Activated CD4-positive, alpha-beta memory T cell treated with anti-CD3 and anti-CD28 coated beads, Interleukin-2, amount 10 ng/mL, durations not matched to agents 7 days and 5 days (primary cell): ENCODE measurements at regions not wholly inside any gene's neighbourhood (a gene's known extent, or its start where the extent isn't known, plus 50 kb on each side); places are given as distances from the start of the nearest gene placed in this dataset.

Experiments used
- CTCF ChIA-PET: fragments of 350-600 bp; sonication (Branson Sonifier 250); formaldehyde crosslinking; loops from one replicate; lab custom pipeline; 2021; ENCODE audit warnings: antibody characterized with exemption, inconsistent platforms; lab: Charles Lee
- POLR2A ChIA-PET: fragments of 350-600 bp; sonication (Branson Sonifier 250); formaldehyde crosslinking; loops from one replicate; lab custom pipeline; 2021; ENCODE audit warnings: antibody characterized with exemption; lab: Charles Lee
- DNase-seq: peaks from one replicate; pipeline ENCODE4 v3.0.0-alpha.2; 2020
- H3K27ac Mint-ChIP-seq: one replicate; pipeline ENCODE4 v1.8.0; 2021; ENCODE audit warnings: mild to moderate bottlenecking, mixed read lengths
- H3K27me3 Mint-ChIP-seq: one replicate; pipeline ENCODE4 v1.8.0; 2021; ENCODE audit warnings: mixed read lengths
- H3K36me3 Mint-ChIP-seq: one replicate; pipeline ENCODE4 v1.8.0; 2021; ENCODE audit warnings: low read depth, mixed read lengths
- H3K4me1 Mint-ChIP-seq: one replicate; pipeline ENCODE4 v1.8.0; 2021; ENCODE audit warnings: mixed read lengths
- H3K4me3 Mint-ChIP-seq: one replicate; pipeline ENCODE4 v1.8.0; 2021; ENCODE audit warnings: mild to moderate bottlenecking, mixed read lengths
- H3K9me3 Mint-ChIP-seq: one replicate; pipeline ENCODE4 v1.8.0; 2021; ENCODE audit warnings: mixed read lengths

DNA sequence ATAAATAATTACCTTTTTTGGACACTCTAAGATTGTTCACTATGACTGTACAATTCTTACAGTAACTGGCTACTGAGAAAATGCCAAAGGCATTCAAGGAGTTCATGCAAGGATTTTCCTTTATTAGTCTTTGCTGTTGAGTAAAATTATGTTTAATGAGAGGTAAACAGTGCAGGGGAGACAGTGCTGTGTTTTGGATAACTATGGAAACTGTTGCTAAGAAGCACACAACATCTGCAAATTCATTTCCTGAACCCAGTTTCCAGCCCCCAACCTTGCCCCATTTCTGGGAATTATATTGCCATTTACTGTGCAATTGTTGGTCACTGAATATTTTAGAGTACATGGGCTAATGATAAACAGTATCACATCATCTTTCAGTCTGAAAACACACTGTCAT, 1005.8 kb downstream of the TRHDE start:
- H3K36me3 Mint-ChIP-seq = no peaks in the 10 kb centered on the region
- H3K27ac Mint-ChIP-seq = no peak overlapping the region
- no peaks in the 10 kb centered on the region for H3K27me3 Mint-ChIP-seq
- no peaks in the 10 kb centered on the region for H3K9me3 Mint-ChIP-seq
- ChIA-PET POLR2A (no interaction called here), CTCF (no interaction called here)
- H3K4me3 Mint-ChIP-seq = no peak overlapping the region
- H3K4me1 Mint-ChIP-seq = no peaks in the 10 kb centered on the region
- no peak for DNase-seq

DNA sequence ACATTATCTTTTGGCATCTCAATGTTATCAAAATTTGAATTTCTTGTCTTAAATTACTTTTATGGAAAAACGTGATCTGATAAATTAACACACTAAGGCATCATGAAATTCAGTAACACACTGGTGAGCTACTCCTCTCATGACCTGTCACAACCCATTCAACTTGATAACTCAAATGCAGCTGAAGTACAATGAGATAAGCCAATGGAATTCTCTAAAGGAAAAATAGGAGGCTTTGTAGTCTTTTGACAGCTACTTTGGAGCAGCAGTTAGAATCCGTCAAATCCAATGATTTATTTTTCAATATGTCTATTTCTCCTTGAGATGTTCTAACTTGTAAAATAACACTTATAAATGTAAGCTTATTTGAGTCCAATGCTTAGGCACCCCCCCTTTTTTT, 1029.4 kb downstream of the TRHDE start:
- DNase-seq = no peak
- ChIA-PET CTCF (no interaction called here), POLR2A (no interaction called here)
- Mint-ChIP-seq H3K27me3 (no peaks in the 10 kb centered on the region), H3K4me1 (no peaks in the 10 kb centered on the region), H3K27ac (no peak overlapping the region), H3K36me3 (no peaks in the 10 kb centered on the region), H3K4me3 (no peak overlapping the region), H3K9me3 (peaks cover 6% of the 10 kb centered on the region)

GRCh38 chr12:73307260-73307659, 1035.1 kb downstream of the TRHDE start:
- no peak overlapping the region for H3K4me3 Mint-ChIP-seq
- no peak overlapping the region for H3K27ac Mint-ChIP-seq
- no peaks in the 10 kb centered on the region for H3K36me3 Mint-ChIP-seq
- H3K9me3 Mint-ChIP-seq = peaks cover 11% of the 10 kb centered on the region
- CTCF ChIA-PET = no interaction called here
- no peak for DNase-seq
- H3K27me3 Mint-ChIP-seq = no peaks in the 10 kb centered on the region
- POLR2A ChIA-PET = no interaction called here
- H3K4me1 Mint-ChIP-seq = no peaks in the 10 kb centered on the region

GRCh38 chr12:73308079-73308478, 1035.9 kb downstream of the TRHDE start:
- no peaks in the 10 kb centered on the region for H3K27me3 Mint-ChIP-seq
- no peaks in the 10 kb centered on the region for H3K36me3 Mint-ChIP-seq
- ChIA-PET CTCF (no interaction called here), POLR2A (no interaction called here)
- DNase-seq = no peak
- no peak overlapping the region for H3K27ac Mint-ChIP-seq
- H3K4me1 Mint-ChIP-seq = no peaks in the 10 kb centered on the region
- peaks cover 7% of the 10 kb centered on the region for H3K9me3 Mint-ChIP-seq
- H3K4me3 Mint-ChIP-seq = no peak overlapping the region

- Mint-ChIP-seq H3K4me1 (no peaks in the 10 kb centered on the region), H3K27me3 (no peaks in the 10 kb centered on the region), H3K36me3 (no peaks in the 10 kb centered on the region), H3K4me3 (no peak overlapping the region), H3K27ac (no peak overlapping the region), H3K9me3 (peaks cover 7% of the 10 kb centered on the region)
- POLR2A ChIA-PET = no interaction called here
- CTCF ChIA-PET = no interaction called here
- no peak for DNase-seq
Observed at GRCh38 chr12:73308747-73309146, 1036.6 kb downstream of the TRHDE start.

- Mint-ChIP-seq H3K27me3 (no peaks in the 10 kb centered on the region), H3K4me1 (no peaks in the 10 kb centered on the region), H3K9me3 (peaks cover 12% of the 10 kb centered on the region), H3K36me3 (no peaks in the 10 kb centered on the region), H3K27ac (no peak overlapping the region), H3K4me3 (no peak overlapping the region)
- POLR2A ChIA-PET = no interaction called here
- no peak for DNase-seq
- CTCF ChIA-PET = no interaction called here
Observed at GRCh38 chr12:73321319-73321718, 1049.1 kb downstream of the TRHDE start.

- no peaks in the 10 kb centered on the region for H3K27me3 Mint-ChIP-seq
- CTCF ChIA-PET = no interaction called here
- H3K4me3 Mint-ChIP-seq = no peak overlapping the region
- POLR2A ChIA-PET = no interaction called here
- H3K36me3 Mint-ChIP-seq = no peaks in the 10 kb centered on the region
- no peak overlapping the region for H3K27ac Mint-ChIP-seq
- DNase-seq = no peak
- H3K4me1 Mint-ChIP-seq = no peaks in the 10 kb centered on the region
- H3K9me3 Mint-ChIP-seq = peaks cover 12% of the 10 kb centered on the region
Observed at GRCh38 chr12:73321776-73322175, 1049.6 kb downstream of the TRHDE start.

DNA sequence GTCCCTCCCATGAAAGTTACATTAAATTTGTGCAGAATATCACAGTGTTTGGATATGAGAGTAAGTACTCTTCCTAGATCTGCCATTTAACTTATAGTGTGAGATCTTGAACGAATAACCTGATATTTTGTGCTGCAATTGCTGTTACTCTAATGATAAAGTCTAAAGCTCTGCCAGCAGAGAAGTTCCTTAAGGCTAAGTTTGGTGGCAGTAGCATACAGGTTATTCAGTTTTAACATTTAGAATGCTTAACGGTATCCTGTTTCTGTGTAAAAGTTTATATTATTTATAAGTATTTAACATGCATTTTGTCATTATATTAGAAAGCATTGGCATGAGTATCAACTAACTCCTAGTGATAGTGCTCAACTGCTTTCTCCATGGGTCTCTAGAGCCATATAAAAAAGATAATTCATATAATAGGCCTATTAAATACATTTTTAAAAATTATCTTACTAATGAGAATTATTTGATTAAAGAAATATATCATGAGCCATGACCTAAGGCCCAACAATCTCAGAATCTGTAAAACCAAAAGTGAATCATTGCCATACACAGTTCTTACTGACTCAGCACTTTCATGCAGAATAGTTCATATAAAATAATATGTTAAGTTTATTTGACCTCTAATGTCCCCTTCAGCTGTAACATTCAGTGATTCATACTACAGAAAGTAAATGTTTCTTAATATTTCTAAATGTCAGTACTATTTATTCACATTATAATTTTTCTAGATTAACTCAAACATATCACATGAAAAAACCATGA, 1058.6 kb downstream of the TRHDE start:
- H3K27ac Mint-ChIP-seq = no peak overlapping the region
- CTCF ChIA-PET = no interaction called here

DNA sequence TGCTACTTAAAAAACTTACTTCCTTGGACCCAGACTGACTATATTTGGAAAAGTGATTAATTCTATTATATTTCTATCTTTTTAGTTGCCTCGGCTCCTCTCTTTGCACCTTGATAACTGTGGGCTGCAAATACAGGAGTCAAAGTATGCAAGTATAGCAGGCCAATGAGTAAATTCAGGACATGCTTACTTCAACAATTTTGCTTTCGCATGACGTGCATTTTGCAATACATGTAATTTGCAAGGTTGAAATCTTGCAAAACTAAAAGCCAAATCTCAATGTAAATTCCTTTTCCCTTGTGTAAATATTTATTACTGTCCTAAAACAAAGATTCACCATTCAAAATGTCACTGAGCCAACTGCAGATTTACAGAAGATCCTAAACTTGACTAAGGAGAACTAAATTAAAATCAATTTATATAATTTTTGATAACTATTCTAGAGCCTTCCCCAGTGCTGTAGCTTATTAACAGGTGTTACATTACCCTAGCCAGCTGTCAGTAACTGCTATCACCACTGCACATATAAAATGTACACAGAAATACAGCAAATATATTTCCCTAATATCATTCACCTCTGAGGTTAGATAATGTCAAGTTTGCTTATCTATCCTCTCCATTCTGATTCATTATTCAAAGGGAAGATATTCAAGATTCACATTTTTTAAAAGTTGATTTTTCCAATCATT, 1069.5 kb downstream of the TRHDE start:
- CTCF ChIA-PET = no interaction called here
- H3K4me3 Mint-ChIP-seq = no peak overlapping the region
- no peaks in the 10 kb centered on the region for H3K36me3 Mint-ChIP-seq
- H3K27me3 Mint-ChIP-seq = no peaks in the 10 kb centered on the region
- no peak overlapping the region for H3K27ac Mint-ChIP-seq
- peaks cover 5% of the 10 kb centered on the region for H3K9me3 Mint-ChIP-seq
- DNase-seq = no peak
- POLR2A ChIA-PET = no interaction called here
- H3K4me1 Mint-ChIP-seq = no peaks in the 10 kb centered on the region

More for the DNA sequence above, 1058.6 kb downstream of the TRHDE start:
- H3K4me1 Mint-ChIP-seq = no peaks in the 10 kb centered on the region
- no peak for DNase-seq
- no peaks in the 10 kb centered on the region for H3K9me3 Mint-ChIP-seq
- POLR2A ChIA-PET = no interaction called here
- no peak overlapping the region for H3K4me3 Mint-ChIP-seq
- no peaks in the 10 kb centered on the region for H3K27me3 Mint-ChIP-seq
- no peaks in the 10 kb centered on the region for H3K36me3 Mint-ChIP-seq

DNA sequence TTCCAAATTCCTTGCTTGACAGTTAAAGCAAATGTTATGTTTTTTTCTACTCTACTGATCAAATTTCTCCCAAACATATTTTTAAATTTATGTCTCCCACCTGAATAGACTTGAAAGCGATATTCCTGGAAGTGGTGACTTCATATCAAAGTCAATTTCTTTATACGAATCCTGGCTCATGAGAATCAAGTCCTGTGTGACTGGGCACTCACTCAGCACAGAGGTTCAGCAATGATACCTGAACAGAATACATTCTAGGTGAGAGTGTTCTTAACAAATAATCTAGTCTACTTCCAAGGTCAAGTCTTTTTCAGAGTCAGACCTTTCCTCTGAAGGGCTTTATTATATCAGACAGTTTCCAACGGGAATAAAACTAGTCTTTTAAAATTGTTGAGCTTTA, 1070.6 kb downstream of the TRHDE start:
- Mint-ChIP-seq H3K27me3 (no peaks in the 10 kb centered on the region), H3K4me3 (no peak overlapping the region), H3K36me3 (no peaks in the 10 kb centered on the region), H3K4me1 (no peaks in the 10 kb centered on the region), H3K27ac (no peak overlapping the region), H3K9me3 (peaks cover 8% of the 10 kb centered on the region)
- POLR2A ChIA-PET = no interaction called here
- CTCF ChIA-PET = no interaction called here
- DNase-seq = no peak

GRCh38 chr12:73352826-73353225, 1080.7 kb downstream of the TRHDE start:
- no peaks in the 10 kb centered on the region for H3K36me3 Mint-ChIP-seq

GRCh38 chr12:73361156-73361863, 1089.1 kb downstream of the TRHDE start:
- Mint-ChIP-seq H3K4me3 (no peak overlapping the region), H3K27me3 (no peaks in the 10 kb centered on the region), H3K36me3 (no peaks in the 10 kb centered on the region), H3K27ac (no peak overlapping the region), H3K4me1 (no peaks in the 10 kb centered on the region), H3K9me3 (peaks cover 6% of the 10 kb centered on the region)
- CTCF ChIA-PET = no interaction called here
- no peak for DNase-seq
- POLR2A ChIA-PET = no interaction called here

More at GRCh38 chr12:73352826-73353225, 1080.7 kb downstream of the TRHDE start:
- H3K9me3 Mint-ChIP-seq = peaks cover 8% of the 10 kb centered on the region
- no peak overlapping the region for H3K4me3 Mint-ChIP-seq
- no peaks in the 10 kb centered on the region for H3K27me3 Mint-ChIP-seq
- CTCF ChIA-PET = no interaction called here
- H3K27ac Mint-ChIP-seq = no peak overlapping the region
- POLR2A ChIA-PET = no interaction called here
- DNase-seq = no peak
- no peaks in the 10 kb centered on the region for H3K4me1 Mint-ChIP-seq

DNA sequence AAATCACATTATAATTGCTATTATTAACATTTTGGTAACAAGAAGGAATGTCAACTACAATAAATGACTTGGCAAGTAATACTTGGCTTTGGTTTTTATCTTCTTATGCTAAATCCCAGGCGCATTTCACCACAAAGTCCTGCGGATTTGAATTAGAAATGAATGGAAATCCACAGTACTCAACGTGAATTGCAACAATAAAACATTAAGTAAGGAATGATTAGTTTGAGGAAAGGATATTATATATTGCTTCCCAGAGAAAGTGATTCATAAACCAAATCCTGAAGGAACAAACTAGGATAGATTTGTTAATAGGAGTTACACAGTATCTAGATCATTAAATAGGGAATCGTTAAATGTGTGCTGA, 1089.7 kb downstream of the TRHDE start:
- POLR2A ChIA-PET = no interaction called here

More for the DNA sequence above, 1089.7 kb downstream of the TRHDE start:
- DNase-seq = no peak
- Mint-ChIP-seq H3K27me3 (no peaks in the 10 kb centered on the region), H3K27ac (no peak overlapping the region), H3K4me1 (no peaks in the 10 kb centered on the region), H3K4me3 (no peak overlapping the region), H3K9me3 (peaks cover 5% of the 10 kb centered on the region), H3K36me3 (no peaks in the 10 kb centered on the region)
- CTCF ChIA-PET = no interaction called here
